Lower leg skin (tissue), 3 donors: ENCODE measurements at regions not wholly inside any gene's neighbourhood (a gene's known extent, or its start where the extent isn't known, plus 50 kb on each side); places are given as distances from the start of the nearest gene placed in this dataset.
"Not testable (repeated sequence)": the region's sequence is repeated elsewhere in the genome, so short reads cannot be mapped to it uniquely, and the experiment has no call there.

Experiments
- POLR2A ChIP-seq, 2 donors: fragments of 450-650 bp; IDR thresholded peaks; one replicate each; pipeline ENCODE4 v1.6.1; 2016 to 2017; ENCODE audit warnings: antibody characterized with exemption in 2 of 2, mild to moderate bottlenecking in 1 of 2, moderate library complexity in 1 of 2
- TF ChIP-seq, protein P1 (sequence below), 3 donors: fragments of 450-650 bp; IDR thresholded peaks; one replicate each; pipeline ENCODE4 v1.5.1; 2016; ENCODE audit warnings: antibody characterized with exemption in 3 of 3, mild to moderate bottlenecking in 3 of 3, moderate library complexity in 2 of 3

DNA sequence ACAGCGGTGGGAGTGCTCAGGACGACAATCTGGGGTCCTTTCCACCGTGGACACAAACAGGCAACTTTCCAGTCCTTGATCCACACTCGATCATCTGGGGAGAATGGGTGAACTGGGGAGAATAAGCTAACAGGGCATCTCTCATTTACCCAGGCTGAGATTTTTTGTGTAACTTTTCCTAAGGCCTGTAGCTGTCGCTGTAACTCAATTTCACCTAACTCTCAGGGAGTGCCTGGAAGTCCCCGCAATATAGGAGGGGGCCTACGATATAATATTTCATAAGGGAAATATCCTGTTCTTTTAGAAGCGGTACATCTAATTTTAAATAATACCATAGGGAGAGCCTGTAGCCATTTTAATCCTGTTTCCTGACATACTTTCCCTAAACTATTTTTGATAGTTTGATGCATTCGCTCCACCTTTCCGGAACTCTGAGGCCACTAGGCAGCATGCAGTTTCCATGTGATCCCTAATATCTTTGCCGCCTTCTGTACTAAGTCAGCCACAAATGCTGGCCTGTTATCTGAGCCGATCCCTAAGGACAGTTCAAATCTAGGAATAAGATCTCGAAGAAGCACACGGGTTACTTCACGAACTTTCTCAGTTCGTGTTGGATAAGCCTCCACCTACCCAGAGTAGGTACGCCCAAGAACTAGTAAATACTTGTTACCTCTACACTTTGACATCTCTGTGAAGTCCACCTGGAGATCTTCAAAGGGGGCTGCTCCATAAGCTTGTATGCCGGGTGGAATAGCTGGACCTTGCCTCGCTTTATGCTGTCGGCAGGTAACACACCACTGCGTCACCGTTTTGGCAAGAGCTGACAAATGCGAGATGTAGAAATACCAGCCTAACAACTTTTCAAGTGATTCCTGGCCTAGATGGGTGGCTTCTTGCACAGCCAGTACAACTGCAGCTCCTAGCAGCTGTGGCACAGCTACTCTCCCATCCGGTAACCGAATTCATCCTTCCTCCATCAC, 155.7 kb downstream of the UNC93B1 start:
- TF ChIP-seq, protein P1, sequence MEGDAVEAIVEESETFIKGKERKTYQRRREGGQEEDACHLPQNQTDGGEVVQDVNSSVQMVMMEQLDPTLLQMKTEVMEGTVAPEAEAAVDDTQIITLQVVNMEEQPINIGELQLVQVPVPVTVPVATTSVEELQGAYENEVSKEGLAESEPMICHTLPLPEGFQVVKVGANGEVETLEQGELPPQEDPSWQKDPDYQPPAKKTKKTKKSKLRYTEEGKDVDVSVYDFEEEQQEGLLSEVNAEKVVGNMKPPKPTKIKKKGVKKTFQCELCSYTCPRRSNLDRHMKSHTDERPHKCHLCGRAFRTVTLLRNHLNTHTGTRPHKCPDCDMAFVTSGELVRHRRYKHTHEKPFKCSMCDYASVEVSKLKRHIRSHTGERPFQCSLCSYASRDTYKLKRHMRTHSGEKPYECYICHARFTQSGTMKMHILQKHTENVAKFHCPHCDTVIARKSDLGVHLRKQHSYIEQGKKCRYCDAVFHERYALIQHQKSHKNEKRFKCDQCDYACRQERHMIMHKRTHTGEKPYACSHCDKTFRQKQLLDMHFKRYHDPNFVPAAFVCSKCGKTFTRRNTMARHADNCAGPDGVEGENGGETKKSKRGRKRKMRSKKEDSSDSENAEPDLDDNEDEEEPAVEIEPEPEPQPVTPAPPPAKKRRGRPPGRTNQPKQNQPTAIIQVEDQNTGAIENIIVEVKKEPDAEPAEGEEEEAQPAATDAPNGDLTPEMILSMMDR (IDR thresholded peaks at IDR 0.05) = not testable (repeated sequence)
- not testable (repeated sequence) for TF ChIP-seq POLR2A (IDR thresholded peaks at IDR 0.05)
